ENCODE measurements at regions not wholly inside any gene's neighbourhood (a gene's known extent, or its start where the extent isn't known, plus 50 kb on each side); places are given as distances from the start of the nearest gene placed in this dataset.
"Not testable (repeated sequence)": the region's sequence is repeated elsewhere in the genome, so short reads cannot be mapped to it uniquely, and the experiment has no call there.

DNA sequence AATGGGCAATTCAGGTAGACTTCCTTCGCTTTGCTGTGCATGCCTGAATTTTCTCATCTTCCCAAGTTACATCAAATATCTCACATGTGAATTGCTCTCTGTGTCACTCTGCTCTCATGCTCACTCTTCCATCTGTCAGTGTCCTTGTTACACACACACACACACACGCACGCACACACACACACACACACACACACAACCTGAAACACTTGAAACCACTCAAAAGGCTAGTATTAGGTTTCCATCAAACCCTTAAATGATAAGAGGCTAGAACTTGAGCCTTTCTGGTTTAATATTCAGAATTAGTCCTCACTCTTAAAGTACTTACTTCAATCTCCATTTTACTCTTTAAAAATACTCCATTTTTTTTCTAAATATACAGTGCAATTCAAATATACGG is 282.4 kb downstream of the C11orf87 start:
- no peak for TF ChIP-seq POU6F1 (CRISPR knock-in tag; IDR thresholded peaks at IDR 0.05; ENCODE audit: borderline replicate concordance, low read depth)
- TF ChIP-seq TOX (CRISPR knock-in tag; IDR thresholded peaks at IDR 0.05; ENCODE audit: borderline replicate concordance): no peak
- no peak for TF ChIP-seq SNAI2 (CRISPR knock-in tag; IDR thresholded peaks at IDR 0.05)
- no peak for TF ChIP-seq ZFP3 (CRISPR knock-in tag; IDR thresholded peaks at IDR 0.05)
- TF ChIP-seq, protein P1, sequence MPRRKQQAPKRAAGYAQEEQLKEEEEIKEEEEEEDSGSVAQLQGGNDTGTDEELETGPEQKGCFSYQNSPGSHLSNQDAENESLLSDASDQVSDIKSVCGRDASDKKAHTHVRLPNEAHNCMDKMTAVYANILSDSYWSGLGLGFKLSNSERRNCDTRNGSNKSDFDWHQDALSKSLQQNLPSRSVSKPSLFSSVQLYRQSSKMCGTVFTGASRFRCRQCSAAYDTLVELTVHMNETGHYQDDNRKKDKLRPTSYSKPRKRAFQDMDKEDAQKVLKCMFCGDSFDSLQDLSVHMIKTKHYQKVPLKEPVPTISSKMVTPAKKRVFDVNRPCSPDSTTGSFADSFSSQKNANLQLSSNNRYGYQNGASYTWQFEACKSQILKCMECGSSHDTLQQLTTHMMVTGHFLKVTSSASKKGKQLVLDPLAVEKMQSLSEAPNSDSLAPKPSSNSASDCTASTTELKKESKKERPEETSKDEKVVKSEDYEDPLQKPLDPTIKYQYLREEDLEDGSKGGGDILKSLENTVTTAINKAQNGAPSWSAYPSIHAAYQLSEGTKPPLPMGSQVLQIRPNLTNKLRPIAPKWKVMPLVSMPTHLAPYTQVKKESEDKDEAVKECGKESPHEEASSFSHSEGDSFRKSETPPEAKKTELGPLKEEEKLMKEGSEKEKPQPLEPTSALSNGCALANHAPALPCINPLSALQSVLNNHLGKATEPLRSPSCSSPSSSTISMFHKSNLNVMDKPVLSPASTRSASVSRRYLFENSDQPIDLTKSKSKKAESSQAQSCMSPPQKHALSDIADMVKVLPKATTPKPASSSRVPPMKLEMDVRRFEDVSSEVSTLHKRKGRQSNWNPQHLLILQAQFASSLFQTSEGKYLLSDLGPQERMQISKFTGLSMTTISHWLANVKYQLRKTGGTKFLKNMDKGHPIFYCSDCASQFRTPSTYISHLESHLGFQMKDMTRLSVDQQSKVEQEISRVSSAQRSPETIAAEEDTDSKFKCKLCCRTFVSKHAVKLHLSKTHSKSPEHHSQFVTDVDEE (CRISPR knock-in tag; IDR thresholded peaks at IDR 0.05): no peak
- no peak for TF ChIP-seq ARNTL (CRISPR knock-in tag; IDR thresholded peaks at IDR 0.05; ENCODE audit: borderline replicate concordance, low read depth)
- no peak for ATAC-seq

GRCh38 chr11:109706945-109707344 is 285.0 kb downstream of the C11orf87 start:
- ATAC-seq: no peak
- TF ChIP-seq POU6F1 (CRISPR knock-in tag; IDR thresholded peaks at IDR 0.05; ENCODE audit: borderline replicate concordance, low read depth): no peak
- TF ChIP-seq ZNF70 (CRISPR knock-in tag; IDR thresholded peaks at IDR 0.05): no peak

GRCh38 chr11:109707411-109707810 is 285.4 kb downstream of the C11orf87 start:
- TF ChIP-seq ISL1 (CRISPR knock-in tag; IDR thresholded peaks at IDR 0.05) (no peak), ZFP30 (CRISPR knock-in tag; IDR thresholded peaks at IDR 0.05) (no peak), POU6F1 (CRISPR knock-in tag; IDR thresholded peaks at IDR 0.05; ENCODE audit: borderline replicate concordance, low read depth) (no peak), GLIS3 (CRISPR knock-in tag; IDR thresholded peaks at IDR 0.05) (no peak), ZC3H10 (CRISPR knock-in tag; IDR thresholded peaks at IDR 0.05) (no peak), SNAI2 (CRISPR knock-in tag; IDR thresholded peaks at IDR 0.05) (no peak)

GRCh38 chr11:109708184-109708583 is 286.2 kb downstream of the C11orf87 start:
- TF ChIP-seq GLIS3 (CRISPR knock-in tag; IDR thresholded peaks at IDR 0.05) (0 out of 2 replicates have a peak, but pooled peaks have one; percentile 24), SNAI2 (CRISPR knock-in tag; IDR thresholded peaks at IDR 0.05) (0 out of 2 replicates have a peak, but pooled peaks have one; percentile 26), ISL1 (CRISPR knock-in tag; IDR thresholded peaks at IDR 0.05) (peak; percentile 65), ZC3H10 (CRISPR knock-in tag; IDR thresholded peaks at IDR 0.05) (peak; percentile 82), ZFP3 (CRISPR knock-in tag; IDR thresholded peaks at IDR 0.05) (no peak), TOX (CRISPR knock-in tag; IDR thresholded peaks at IDR 0.05; ENCODE audit: borderline replicate concordance) (no peak), PATZ1 (CRISPR knock-in tag; IDR thresholded peaks at IDR 0.05; ENCODE audit: borderline replicate concordance) (peak; percentile 68; the same call in 1 of the 2 replicates)
- no peak for ATAC-seq

More at GRCh38 chr11:109707411-109707810, 285.4 kb downstream of the C11orf87 start:
- ATAC-seq: no peak

DNA sequence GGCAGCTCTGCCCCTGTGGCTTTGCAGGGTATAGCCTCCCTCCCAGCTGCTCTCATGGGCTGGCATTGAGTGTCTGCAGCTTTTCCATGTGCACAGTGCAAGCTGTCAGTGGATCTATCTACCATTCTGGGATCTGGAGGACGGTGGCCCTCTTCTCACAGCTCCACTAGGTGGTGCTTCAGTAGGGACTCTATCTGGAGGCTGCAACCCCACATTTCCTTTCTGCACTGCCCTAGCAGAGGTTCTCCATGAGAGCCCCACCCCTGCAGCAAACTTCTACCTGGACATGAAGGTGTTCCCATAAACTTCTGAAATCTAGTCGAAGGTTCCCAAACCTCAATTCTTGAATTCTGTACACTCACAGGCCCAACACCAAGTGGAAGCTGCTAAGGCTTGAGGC is 292.5 kb downstream of the C11orf87 start:
- ATAC-seq: not testable (repeated sequence)

DNA sequence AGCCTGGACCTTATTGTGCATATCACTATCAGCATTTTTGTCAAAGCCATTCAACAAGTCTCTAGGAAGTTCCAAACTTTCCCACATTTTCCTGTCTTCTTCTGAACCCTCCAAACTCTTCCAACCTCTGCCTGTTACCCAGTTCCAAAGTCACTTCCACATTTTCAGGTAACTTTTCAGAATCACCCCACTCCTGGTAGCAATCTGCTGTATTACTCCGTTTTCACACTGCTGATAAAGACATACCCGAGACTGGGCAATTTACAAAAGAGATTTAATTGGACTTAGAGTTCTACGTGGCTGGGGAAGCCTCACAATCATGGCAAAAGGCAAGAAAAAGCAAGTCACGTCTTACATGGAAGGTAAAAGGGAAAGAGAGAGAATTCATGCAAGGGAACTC is 293.4 kb downstream of the C11orf87 start:
- not testable (repeated sequence) for ATAC-seq

Data from SK-N-SH treated with all-trans-retinoic acid at 6 μM for 48 hours (cell line).